RCC 7860 (cell line): ENCODE measurements at regions not wholly inside any gene's neighbourhood (a gene's known extent, or its start where the extent isn't known, plus 50 kb on each side); places are given as distances from the start of the nearest gene placed in this dataset.
"Not testable (repeated sequence)": the region's sequence is repeated elsewhere in the genome, so short reads cannot be mapped to it uniquely, and the experiment has no call there.

Experiments used
- DNase-seq: peaks from one replicate; pipeline ENCODE4 v3.0.0-alpha.2; 2015; ENCODE audit warnings: low spot score
- FAIRE-seq: peaks from 2 replicates; lab custom pipeline; 2012; peaks lifted over from hg19 to GRCh38; lab: Jason Lieb, UNC

GRCh38 chr1:88472298-88472697 is 211.8 kb upstream of the PKN2 start:
- DNase-seq (no peak), FAIRE-seq (no peak)

- FAIRE-seq (no peak), DNase-seq (no peak)
Observed at GRCh38 chr1:88472714-88473113, 211.4 kb upstream of the PKN2 start.

- FAIRE-seq (no peak), DNase-seq (no peak)
Observed at GRCh38 chr1:88474555-88475304, 209.3 kb upstream of the PKN2 start.

DNA sequence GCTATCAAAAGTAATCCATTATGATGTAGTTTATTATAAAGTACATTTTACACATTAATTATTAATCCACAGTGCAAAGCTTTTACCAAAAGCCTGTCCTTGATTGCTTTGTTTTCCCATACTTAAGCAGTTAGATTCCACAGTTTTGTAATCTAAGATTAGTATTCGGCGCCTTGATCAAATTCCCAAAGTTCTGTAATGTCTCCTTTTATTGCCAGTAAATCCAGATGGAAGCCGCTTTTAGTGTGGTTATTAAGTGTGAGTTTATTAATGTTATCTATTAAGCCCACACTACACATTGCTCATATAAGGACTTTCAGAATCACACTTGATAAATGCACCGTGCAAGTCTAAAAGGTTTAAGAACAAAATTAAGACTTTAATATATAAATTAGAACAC is 199.2 kb upstream of the PKN2 start:
- DNase-seq (no peak), FAIRE-seq (no peak)

DNA sequence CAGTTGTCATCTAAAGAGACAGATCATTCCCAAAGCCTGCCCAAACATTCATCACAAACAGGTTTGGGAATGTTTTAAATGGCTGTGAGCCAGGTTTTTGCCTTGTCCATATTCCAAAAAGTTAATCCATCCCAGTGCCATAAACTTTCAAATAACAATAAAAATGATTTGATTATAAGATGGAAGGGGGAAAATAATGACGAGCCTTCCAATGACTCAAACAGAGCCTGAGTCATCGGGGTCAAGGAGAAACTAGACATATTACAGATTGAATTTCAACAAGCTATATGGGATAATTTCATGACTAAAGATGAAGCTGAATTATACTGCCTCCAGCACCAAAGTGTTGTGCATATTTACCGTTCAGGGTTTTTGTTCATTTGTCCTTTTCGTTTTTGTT is 195.8 kb upstream of the PKN2 start:
- no peak for FAIRE-seq

DNA sequence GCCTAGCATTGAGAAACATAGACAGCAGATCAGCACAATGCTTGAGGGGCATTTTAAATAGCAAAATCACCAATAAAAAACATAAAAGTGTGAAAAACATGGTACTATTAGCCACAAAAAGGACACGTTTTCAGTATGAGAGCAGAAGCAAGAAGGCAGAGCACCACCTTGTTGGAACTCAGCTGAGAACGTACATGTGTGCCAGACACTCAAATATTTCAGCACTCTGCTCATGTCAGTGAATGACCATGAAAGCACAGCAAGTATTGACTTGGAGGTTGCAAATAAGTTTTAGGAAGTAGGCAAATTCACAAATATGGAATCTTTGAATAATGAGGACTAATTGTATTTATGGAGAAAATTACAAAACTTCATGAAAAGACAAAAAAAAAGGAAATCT is 193.4 kb upstream of the PKN2 start:
- FAIRE-seq (no peak), DNase-seq (no peak)

More for the DNA sequence above, 195.8 kb upstream of the PKN2 start:
- no peak for DNase-seq

- FAIRE-seq (no peak), DNase-seq (no peak)
Observed at GRCh38 chr1:88499671-88500070, 184.4 kb upstream of the PKN2 start.

GRCh38 chr1:88502886-88503285 is 181.2 kb upstream of the PKN2 start:
- DNase-seq (no peak), FAIRE-seq (no peak)

GRCh38 chr1:88503646-88504045 is 180.4 kb upstream of the PKN2 start:
- no peak for FAIRE-seq

DNA sequence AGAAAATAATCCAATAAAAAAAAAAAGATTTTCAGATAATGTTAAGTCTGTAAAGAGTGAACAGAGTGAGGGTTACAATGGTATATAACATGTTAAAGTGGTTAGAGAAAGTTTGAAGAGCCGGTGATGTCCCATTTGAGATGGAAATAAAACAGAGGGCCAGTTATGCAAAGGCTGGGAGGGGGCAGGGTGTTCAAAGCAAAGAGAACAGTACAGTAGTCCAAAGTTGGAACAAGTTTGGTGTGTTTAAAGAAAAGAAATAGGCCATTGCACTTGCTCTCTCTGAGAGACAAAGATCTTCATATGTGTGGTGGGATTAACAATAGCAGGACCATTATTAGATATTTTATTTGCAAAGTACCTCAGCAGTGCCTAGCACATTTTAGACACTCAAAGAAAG is 179.5 kb upstream of the PKN2 start:
- no peak for FAIRE-seq
- no peak for DNase-seq

More at GRCh38 chr1:88503646-88504045, 180.4 kb upstream of the PKN2 start:
- no peak for DNase-seq

GRCh38 chr1:88509379-88509778 is 174.7 kb upstream of the PKN2 start:
- DNase-seq (no peak), FAIRE-seq (no peak)

- DNase-seq (no peak), FAIRE-seq (no peak)
Observed at GRCh38 chr1:88514544-88515060, 169.5 kb upstream of the PKN2 start.

DNA sequence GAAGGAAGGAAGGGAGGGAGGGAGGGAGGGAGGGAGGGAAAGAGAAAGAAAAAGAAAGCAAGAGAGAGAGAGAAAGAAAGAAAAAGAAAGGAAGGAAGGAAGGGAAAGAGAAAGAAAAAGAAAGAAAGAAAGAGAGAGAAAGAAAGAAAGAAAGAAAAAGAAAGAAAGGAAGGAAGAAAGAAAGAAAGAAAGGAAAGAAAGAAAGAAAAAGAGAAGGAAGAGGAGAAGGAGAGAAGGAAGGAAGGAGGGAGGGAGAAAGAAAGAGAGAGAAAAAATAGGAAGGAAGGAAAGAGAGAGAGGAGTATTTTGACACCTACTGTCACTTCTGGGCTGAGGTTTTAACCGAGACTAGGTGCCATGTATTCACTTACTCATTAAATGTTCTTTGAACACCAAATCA is 166.6 kb upstream of the PKN2 start:
- not testable (repeated sequence) for FAIRE-seq, DNase-seq

GRCh38 chr1:88519156-88519555 is 164.9 kb upstream of the PKN2 start:
- FAIRE-seq = no peak
- no peak for DNase-seq

GRCh38 chr1:88523854-88524528 is 160.1 kb upstream of the PKN2 start:
- FAIRE-seq (no peak), DNase-seq (no peak)

DNA sequence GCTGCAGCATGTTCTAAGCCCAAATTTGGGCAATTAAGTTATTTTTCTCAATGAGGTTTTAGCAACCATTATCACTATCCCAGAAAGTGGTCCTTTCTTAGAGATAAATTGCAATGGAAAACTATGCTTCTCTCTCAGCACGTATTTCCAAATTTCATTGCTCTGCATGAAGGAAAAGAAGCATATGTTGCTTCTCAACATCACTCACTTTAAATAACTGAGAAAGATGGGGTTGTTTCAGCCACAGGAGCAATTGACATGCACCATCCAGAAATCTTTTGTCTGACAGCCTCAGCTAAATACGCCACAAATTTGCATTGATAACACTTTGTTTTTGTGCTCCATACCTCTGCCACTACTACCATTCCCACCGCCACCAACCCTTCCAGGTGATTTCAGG is 157.6 kb upstream of the PKN2 start:
- DNase-seq (no peak), FAIRE-seq (no peak)

DNA sequence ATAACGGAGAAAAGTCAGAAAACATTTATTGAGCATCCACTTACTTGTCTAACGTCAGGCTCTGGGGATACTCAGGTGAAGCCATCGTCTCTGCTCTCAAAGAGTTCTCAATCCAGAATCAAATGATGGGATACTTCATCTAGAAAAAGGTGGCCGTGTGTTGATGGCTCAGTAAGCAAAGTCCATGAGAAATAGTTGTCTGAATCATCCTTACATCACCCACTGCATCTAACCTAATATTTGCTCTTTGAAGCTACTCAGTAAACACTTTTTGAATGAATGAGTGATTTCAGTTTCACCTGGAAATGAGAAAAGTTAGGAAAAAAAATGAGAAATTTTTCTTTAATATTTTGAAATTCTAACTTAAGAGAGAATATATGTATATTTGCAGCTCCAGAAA is 155.3 kb upstream of the PKN2 start:
- DNase-seq (no peak), FAIRE-seq (no peak)

DNA sequence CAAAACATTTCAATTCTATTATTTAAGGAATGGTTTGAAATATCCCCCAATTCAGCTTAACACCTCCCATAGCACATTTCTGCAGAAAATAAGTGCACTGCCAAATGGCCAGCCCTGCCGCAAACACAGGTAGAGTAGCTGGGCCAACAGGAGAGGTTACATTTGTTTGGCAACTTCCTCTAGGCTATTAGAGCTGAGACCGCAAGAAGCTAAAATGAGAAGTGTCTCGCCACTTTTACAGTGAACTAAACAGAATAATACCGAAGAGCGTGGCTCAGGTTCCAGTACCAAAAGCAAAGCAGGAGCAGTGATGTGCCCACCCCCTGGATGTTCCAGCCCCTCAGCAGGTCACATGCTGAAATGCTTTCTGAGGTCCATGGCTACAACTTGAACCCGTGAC is 154.5 kb upstream of the PKN2 start:
- FAIRE-seq = no peak
- DNase-seq = no peak

GRCh38 chr1:88530246-88530645 is 153.8 kb upstream of the PKN2 start:
- FAIRE-seq (no peak), DNase-seq (no peak)

- no peak for FAIRE-seq
Observed at GRCh38 chr1:88537787-88538186, 146.3 kb upstream of the PKN2 start.

GRCh38 chr1:88538222-88538899 is 145.7 kb upstream of the PKN2 start:
- no peak for DNase-seq
- FAIRE-seq = no peak

More at GRCh38 chr1:88537787-88538186, 146.3 kb upstream of the PKN2 start:
- no peak for DNase-seq

GRCh38 chr1:88540255-88540654 is 143.8 kb upstream of the PKN2 start:
- FAIRE-seq (no peak), DNase-seq (no peak)
